Uterus (tissue), 3 donors: ENCODE measurements at regions not wholly inside any gene's neighbourhood (a gene's known extent, or its start where the extent isn't known, plus 50 kb on each side); places are given as distances from the start of the nearest gene placed in this dataset.

Experiments
- DNase-seq, 2 donors: peaks; one replicate each; pipeline ENCODE4 v3.0.0-alpha.2; 2019 to 2020
- H3K27ac ChIP-seq, 2 donors: fragments of 200-600 bp; sonication (generic); 1 replicate in 1 of 2; 2 replicates in 1 of 2; pipeline ENCODE4 v1.5.1; 2016 to 2018
- H3K27me3 ChIP-seq, 2 donors: fragments of 200-600 bp; sonication (generic); one replicate each; pipeline ENCODE4 v1.5.1; 2018 to 2019; ENCODE audit warnings: control low read depth in 1 of 2
- H3K36me3 ChIP-seq, 2 donors: fragments of 200-600 bp; sonication (generic); one replicate each; pipeline ENCODE4 v1.5.1; 2019; ENCODE audit warnings: control low read depth in 1 of 2
- H3K4me1 ChIP-seq, 2 donors: fragments of 200-600 bp; sonication (generic); one replicate each; pipeline ENCODE4 v1.5.1; 2018 to 2019; ENCODE audit warnings: control low read depth in 1 of 2
- H3K4me3 ChIP-seq, 2 donors: fragments of 200-600 bp; sonication (generic); 1 replicate in 1 of 2; 2 replicates in 1 of 2; pipeline ENCODE4 v1.5.1; 2018 to 2019; ENCODE audit warnings: mild to moderate bottlenecking in 1 of 2
- H3K9me3 ChIP-seq, 2 donors: fragments of 200-600 bp; sonication (generic); one replicate each; pipeline ENCODE4 v1.5.1; 2019; ENCODE audit warnings: control low read depth in 1 of 2
- CTCF ChIP-seq, 4 experiments: fragments of 200-600 bp in 2 of 4; fragments of 450-650 bp in 2 of 4; sonication (generic) in 2 of 4; IDR thresholded peaks; one replicate each; pipeline ENCODE4 v1.5.1; 2016 to 2019; ENCODE audit warnings: antibody characterized with exemption in 4 of 4, mild to moderate bottlenecking in 2 of 4, moderate library complexity in 1 of 4
- POLR2A ChIP-seq, 2 donors: fragments of 450-650 bp; IDR thresholded peaks; one replicate each; pipeline ENCODE4 v1.6.1; 2016; ENCODE audit warnings: antibody characterized with exemption in 2 of 2, mild to moderate bottlenecking in 1 of 2, moderate library complexity in 1 of 2
- intact Hi-C: fragments of 100-400 bp; cut with DNase I; formaldehyde crosslinking; loops from one replicate; pipeline ENCODE4 v1.15.1; 2023; ENCODE audit warnings: low total_unique reads
- donor health status: DM: yes; HTN: yes; CAD: no.

- H3K27me3 ChIP-seq, result no peaks in the 10 kb centered on the region
- H3K4me1 ChIP-seq, result no peaks in the 10 kb centered on the region
- no peaks in the 10 kb centered on the region for H3K36me3 ChIP-seq
- no peaks in the 10 kb centered on the region for H3K9me3 ChIP-seq
- H3K4me3 ChIP-seq, result no peak overlapping the region
- DNase-seq, result no peak
- intact Hi-C loops, result no loop called here
- no peak overlapping the region for H3K27ac ChIP-seq
- TF ChIP-seq POLR2A (IDR thresholded peaks at IDR 0.05) (no peak), CTCF (IDR thresholded peaks at IDR 0.05) (no peak)
Observed at GRCh38 chr13:79990048-79990447, 350.9 kb downstream of the SPRY2 start.

- H3K27me3 ChIP-seq, result no peaks in the 10 kb centered on the region
- intact Hi-C loops, result no loop called here
- TF ChIP-seq CTCF (IDR thresholded peaks at IDR 0.05) (no peak), POLR2A (IDR thresholded peaks at IDR 0.05) (no peak)
Observed at GRCh38 chr13:79989217-79989661, 351.7 kb downstream of the SPRY2 start.

GRCh38 chr13:79988573-79988972 lies 352.4 kb downstream of the SPRY2 start:
- H3K36me3 ChIP-seq, result no peaks in the 10 kb centered on the region
- no peak overlapping the region for H3K27ac ChIP-seq
- no peaks in the 10 kb centered on the region for H3K4me1 ChIP-seq
- intact Hi-C loops, result no loop called here
- TF ChIP-seq POLR2A (IDR thresholded peaks at IDR 0.05) (no peak), CTCF (IDR thresholded peaks at IDR 0.05) (no peak)
- no peaks in the 10 kb centered on the region for H3K27me3 ChIP-seq
- no peak for DNase-seq
- H3K4me3 ChIP-seq, result no peak overlapping the region
- H3K9me3 ChIP-seq, result no peaks in the 10 kb centered on the region

More at GRCh38 chr13:79989217-79989661, 351.7 kb downstream of the SPRY2 start:
- H3K4me1 ChIP-seq, result no peaks in the 10 kb centered on the region
- no peak for DNase-seq
- no peaks in the 10 kb centered on the region for H3K9me3 ChIP-seq
- no peak overlapping the region for H3K27ac ChIP-seq
- H3K36me3 ChIP-seq, result no peaks in the 10 kb centered on the region
- no peak overlapping the region for H3K4me3 ChIP-seq

GRCh38 chr13:79987761-79988160 lies 353.2 kb downstream of the SPRY2 start:
- no peaks in the 10 kb centered on the region for H3K9me3 ChIP-seq
- TF ChIP-seq CTCF (IDR thresholded peaks at IDR 0.05) (no peak), POLR2A (IDR thresholded peaks at IDR 0.05) (no peak)
- H3K4me3 ChIP-seq, result no peak overlapping the region
- intact Hi-C loops, result no loop called here
- no peaks in the 10 kb centered on the region for H3K4me1 ChIP-seq
- H3K27ac ChIP-seq, result no peak overlapping the region
- H3K27me3 ChIP-seq, result no peaks in the 10 kb centered on the region
- H3K36me3 ChIP-seq, result no peaks in the 10 kb centered on the region
- DNase-seq, result no peak

GRCh38 chr13:79987323-79987722 lies 353.6 kb downstream of the SPRY2 start:
- H3K9me3 ChIP-seq, result no peaks in the 10 kb centered on the region
- no peaks in the 10 kb centered on the region for H3K27me3 ChIP-seq
- H3K4me1 ChIP-seq, result no peaks in the 10 kb centered on the region
- intact Hi-C loops, result no loop called here
- H3K27ac ChIP-seq, result no peak overlapping the region
- H3K4me3 ChIP-seq, result no peak overlapping the region
- no peak for TF ChIP-seq CTCF (IDR thresholded peaks at IDR 0.05)
- no peak for DNase-seq
- H3K36me3 ChIP-seq, result no peaks in the 10 kb centered on the region
